ENCODE measurements at regions not wholly inside any gene's neighbourhood (a gene's known extent, or its start where the extent isn't known, plus 50 kb on each side); places are given as distances from the start of the nearest gene placed in this dataset.

GRCh38 chr9:71592400-71592799 lies 175.9 kb downstream of the CEMIP2 start:
- TF ChIP-seq POU2F2 (IDR thresholded peaks at IDR 0.05; ENCODE audit: low read depth, low read length) (no peak), POLR2A (IDR thresholded peaks at IDR 0.05; ENCODE audit: low read depth, low read length) (no peak), SPI1 (IDR thresholded peaks at IDR 0.05; ENCODE audit: low read depth, low read length) (no peak), TAF1 (IDR thresholded peaks at IDR 0.05; ENCODE audit: low read depth, low read length) (no peak), POLR2AphosphoS5 (IDR thresholded peaks at IDR 0.05; ENCODE audit: low read depth, low read length) (no peak)
- FAIRE-seq (no peak), DNase-seq (ENCODE audit: insufficient read length, low spot score) (no peak)

GRCh38 chr9:71590362-71590761 lies 178.0 kb downstream of the CEMIP2 start:
- no peak for TF ChIP-seq TAF1 (IDR thresholded peaks at IDR 0.05; ENCODE audit: low read depth, low read length)
- no peak for TF ChIP-seq SPI1 (IDR thresholded peaks at IDR 0.05; ENCODE audit: low read depth, low read length)
- no peak for TF ChIP-seq POU2F2 (IDR thresholded peaks at IDR 0.05; ENCODE audit: low read depth, low read length)
- no peak for TF ChIP-seq POLR2AphosphoS5 (IDR thresholded peaks at IDR 0.05; ENCODE audit: low read depth, low read length)
- no peak for TF ChIP-seq PAX5 (IDR thresholded peaks at IDR 0.05; ENCODE audit: insufficient read depth, low read length, severe bottlenecking)
- TF ChIP-seq POLR2A (IDR thresholded peaks at IDR 0.05; ENCODE audit: low read depth, low read length), result no peak
- FAIRE-seq, result no peak
- DNase-seq (ENCODE audit: insufficient read length, low spot score), result no peak

- DNase-seq (ENCODE audit: insufficient read length, low spot score), result no peak
Observed at GRCh38 chr9:71589612-71590011, 178.7 kb downstream of the CEMIP2 start.

GRCh38 chr9:71587576-71588362 lies 180.5 kb downstream of the CEMIP2 start:
- TF ChIP-seq POLR2AphosphoS5 (IDR thresholded peaks at IDR 0.05; ENCODE audit: low read depth, low read length), result no peak
- TF ChIP-seq TAF1 (IDR thresholded peaks at IDR 0.05; ENCODE audit: low read depth, low read length), result no peak
- TF ChIP-seq POLR2A (IDR thresholded peaks at IDR 0.05; ENCODE audit: low read depth, low read length), result no peak
- no peak for TF ChIP-seq SPI1 (IDR thresholded peaks at IDR 0.05; ENCODE audit: low read depth, low read length)
- TF ChIP-seq POU2F2 (IDR thresholded peaks at IDR 0.05; ENCODE audit: low read depth, low read length), result no peak
- TF ChIP-seq PAX5 (IDR thresholded peaks at IDR 0.05; ENCODE audit: insufficient read depth, low read length, severe bottlenecking), result no peak
- FAIRE-seq, result no peak
- no peak for DNase-seq (ENCODE audit: insufficient read length, low spot score)

More at GRCh38 chr9:71589612-71590011, 178.7 kb downstream of the CEMIP2 start:
- FAIRE-seq, result no peak
- no peak for TF ChIP-seq POU2F2 (IDR thresholded peaks at IDR 0.05; ENCODE audit: low read depth, low read length)
- TF ChIP-seq POLR2AphosphoS5 (IDR thresholded peaks at IDR 0.05; ENCODE audit: low read depth, low read length), result no peak
- no peak for TF ChIP-seq PAX5 (IDR thresholded peaks at IDR 0.05; ENCODE audit: insufficient read depth, low read length, severe bottlenecking)

GRCh38 chr9:71583792-71584191 lies 184.5 kb downstream of the CEMIP2 start:
- TF ChIP-seq PAX5 (IDR thresholded peaks at IDR 0.05; ENCODE audit: insufficient read depth, low read length, severe bottlenecking) (no peak), SPI1 (IDR thresholded peaks at IDR 0.05; ENCODE audit: low read depth, low read length) (no peak), POLR2A (IDR thresholded peaks at IDR 0.05; ENCODE audit: low read depth, low read length) (no peak), POLR2AphosphoS5 (IDR thresholded peaks at IDR 0.05; ENCODE audit: low read depth, low read length) (no peak), TAF1 (IDR thresholded peaks at IDR 0.05; ENCODE audit: low read depth, low read length) (no peak), POU2F2 (IDR thresholded peaks at IDR 0.05; ENCODE audit: low read depth, low read length) (no peak)
- FAIRE-seq (no peak), DNase-seq (ENCODE audit: insufficient read length, low spot score) (no peak)

- FAIRE-seq (no peak), DNase-seq (ENCODE audit: insufficient read length, low spot score) (no peak)
- TF ChIP-seq POU2F2 (IDR thresholded peaks at IDR 0.05; ENCODE audit: low read depth, low read length) (no peak), SPI1 (IDR thresholded peaks at IDR 0.05; ENCODE audit: low read depth, low read length) (no peak), POLR2AphosphoS5 (IDR thresholded peaks at IDR 0.05; ENCODE audit: low read depth, low read length) (no peak), POLR2A (IDR thresholded peaks at IDR 0.05; ENCODE audit: low read depth, low read length) (no peak), TAF1 (IDR thresholded peaks at IDR 0.05; ENCODE audit: low read depth, low read length) (no peak), PAX5 (IDR thresholded peaks at IDR 0.05; ENCODE audit: insufficient read depth, low read length, severe bottlenecking) (no peak)
Observed at GRCh38 chr9:71582347-71582746, 186.0 kb downstream of the CEMIP2 start.

GRCh38 chr9:71581101-71581500 lies 187.2 kb downstream of the CEMIP2 start:
- TF ChIP-seq PAX5 (IDR thresholded peaks at IDR 0.05; ENCODE audit: insufficient read depth, low read length, severe bottlenecking), result no peak
- TF ChIP-seq POLR2AphosphoS5 (IDR thresholded peaks at IDR 0.05; ENCODE audit: low read depth, low read length), result no peak
- no peak for TF ChIP-seq SPI1 (IDR thresholded peaks at IDR 0.05; ENCODE audit: low read depth, low read length)
- no peak for TF ChIP-seq POLR2A (IDR thresholded peaks at IDR 0.05; ENCODE audit: low read depth, low read length)
- no peak for TF ChIP-seq POU2F2 (IDR thresholded peaks at IDR 0.05; ENCODE audit: low read depth, low read length)
- no peak for TF ChIP-seq TAF1 (IDR thresholded peaks at IDR 0.05; ENCODE audit: low read depth, low read length)
- FAIRE-seq, result no peak
- no peak for DNase-seq (ENCODE audit: insufficient read length, low spot score)

GRCh38 chr9:71571186-71571585 lies 197.1 kb downstream of the CEMIP2 start:
- TF ChIP-seq POLR2A (IDR thresholded peaks at IDR 0.05; ENCODE audit: low read depth, low read length) (no peak), PAX5 (IDR thresholded peaks at IDR 0.05; ENCODE audit: insufficient read depth, low read length, severe bottlenecking) (no peak), POU2F2 (IDR thresholded peaks at IDR 0.05; ENCODE audit: low read depth, low read length) (no peak), TAF1 (IDR thresholded peaks at IDR 0.05; ENCODE audit: low read depth, low read length) (no peak)
- DNase-seq (ENCODE audit: insufficient read length, low spot score) (no peak), FAIRE-seq (no peak)

- DNase-seq (ENCODE audit: insufficient read length, low spot score) (no peak), FAIRE-seq (no peak)
- no peak for TF ChIP-seq PAX5 (IDR thresholded peaks at IDR 0.05; ENCODE audit: insufficient read depth, low read length, severe bottlenecking)
- no peak for TF ChIP-seq SPI1 (IDR thresholded peaks at IDR 0.05; ENCODE audit: low read depth, low read length)
- TF ChIP-seq POLR2AphosphoS5 (IDR thresholded peaks at IDR 0.05; ENCODE audit: low read depth, low read length), result no peak
- TF ChIP-seq POLR2A (IDR thresholded peaks at IDR 0.05; ENCODE audit: low read depth, low read length), result no peak
- TF ChIP-seq POU2F2 (IDR thresholded peaks at IDR 0.05; ENCODE audit: low read depth, low read length), result no peak
- TF ChIP-seq TAF1 (IDR thresholded peaks at IDR 0.05; ENCODE audit: low read depth, low read length), result no peak
Observed at GRCh38 chr9:71567890-71568289, 200.4 kb downstream of the CEMIP2 start.

GRCh38 chr9:71562140-71562539 lies 206.2 kb downstream of the CEMIP2 start:
- FAIRE-seq, result no peak

More at GRCh38 chr9:71562140-71562539, 206.2 kb downstream of the CEMIP2 start:
- TF ChIP-seq POLR2A (IDR thresholded peaks at IDR 0.05; ENCODE audit: low read depth, low read length) (no peak), POU2F2 (IDR thresholded peaks at IDR 0.05; ENCODE audit: low read depth, low read length) (no peak), PAX5 (IDR thresholded peaks at IDR 0.05; ENCODE audit: insufficient read depth, low read length, severe bottlenecking) (no peak), POLR2AphosphoS5 (IDR thresholded peaks at IDR 0.05; ENCODE audit: low read depth, low read length) (no peak), TAF1 (IDR thresholded peaks at IDR 0.05; ENCODE audit: low read depth, low read length) (no peak), SPI1 (IDR thresholded peaks at IDR 0.05; ENCODE audit: low read depth, low read length) (no peak)
- no peak for DNase-seq (ENCODE audit: insufficient read length, low spot score)

Data from GM12891 (cell line).